Ishikawa (cell line): ENCODE measurements at regions not wholly inside any gene's neighbourhood (a gene's known extent, or its start where the extent isn't known, plus 50 kb on each side); places are given as distances from the start of the nearest gene placed in this dataset.

Experiments
- CEBPB ChIP-seq: IDR thresholded peaks from 2 replicates; pipeline ENCODE4 v1.6.1; 2012
- EP300 ChIP-seq: IDR thresholded peaks from 2 replicates; pipeline ENCODE4 v1.6.1; 2012; ENCODE audit warnings: borderline replicate concordance
- FOXM1 ChIP-seq: IDR thresholded peaks from 2 replicates; pipeline ENCODE4 v1.6.1; 2012; ENCODE audit warnings: low read depth, borderline replicate concordance
- MAX ChIP-seq: IDR thresholded peaks from 2 replicates; pipeline ENCODE4 v1.6.1; 2012
- TEAD4 ChIP-seq: IDR thresholded peaks from 2 replicates; pipeline ENCODE4 v1.6.1; 2012
- USF1 ChIP-seq: IDR thresholded peaks from 2 replicates; pipeline ENCODE4 v1.6.1; 2012
- ZBTB7A ChIP-seq: IDR thresholded peaks from 2 replicates; pipeline ENCODE4 v1.6.1; 2012; ENCODE audit warnings: low read depth

DNA sequence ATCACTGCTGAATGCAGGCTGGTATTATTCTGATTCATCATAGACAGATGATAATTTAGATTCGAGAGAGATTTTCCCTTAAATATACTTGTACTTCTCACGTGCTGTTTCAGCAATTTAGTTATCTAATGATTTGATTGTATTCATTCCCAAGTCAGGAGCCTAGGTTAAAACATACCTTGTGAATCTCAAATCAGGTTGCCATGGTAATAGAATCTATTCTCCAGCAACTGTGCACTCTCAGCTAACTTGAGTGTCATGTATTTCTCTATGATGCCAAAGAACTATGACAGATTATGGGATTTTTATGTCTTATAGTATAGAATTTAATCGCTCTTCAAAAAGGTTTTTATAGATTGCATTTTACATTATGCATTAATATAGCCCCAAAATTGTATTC is 315.3 kb downstream of the GABRG2 start:
- TF ChIP-seq USF1, result no peak
- TF ChIP-seq EP300, result no peak
- TF ChIP-seq MAX, result no peak
- no peak for TF ChIP-seq CEBPB
- no peak for TF ChIP-seq FOXM1
- TF ChIP-seq ZBTB7A, result no peak
- no peak for TF ChIP-seq TEAD4
